Psoas muscle (tissue), 7 donors: ENCODE measurements at regions not wholly inside any gene's neighbourhood (a gene's known extent, or its start where the extent isn't known, plus 50 kb on each side); places are given as distances from the start of the nearest gene placed in this dataset.

Experiments
- ATAC-seq, 4 donors: fragments of 200-7000 bp; cut with Tn5 transposase; one replicate each; pipeline ENCODE4 v1.9.1; 2020; ENCODE audit warnings: moderate library complexity in 3 of 4, mild to moderate bottlenecking in 2 of 4
- DNase-seq, 2 donors: peaks; one replicate each; pipeline ENCODE4 v3.0.0-alpha.2; 2020
- H3K27ac ChIP-seq: fragments of 200-600 bp; one replicate; pipeline ENCODE4 v1.8.0; 2022
- H3K27me3 ChIP-seq, 3 donors: fragments of 200-600 bp in 1 of 3; one replicate each; pipeline versions ENCODE4 v1.6.1 to v1.8.0; 2013 to 2022; ENCODE audit warnings: low read length in 2 of 3, mild to moderate bottlenecking in 2 of 3, moderate library complexity in 1 of 3; ENCODE audit not compliant: insufficient read depth in 3 of 3
- H3K36me3 ChIP-seq, 2 donors: fragments of 200-600 bp in 1 of 2; one replicate each; pipeline versions ENCODE4 v1.6.1 to v1.8.0; 2013 to 2022; ENCODE audit warnings: low read depth in 1 of 2, mild to moderate bottlenecking in 1 of 2, moderate library complexity in 1 of 2; ENCODE audit not compliant: insufficient read depth in 1 of 2
- H3K4me1 ChIP-seq: fragments of 200-600 bp; one replicate; pipeline ENCODE4 v1.8.0; 2022
- H3K4me3 ChIP-seq: fragments of 200-600 bp; one replicate; pipeline ENCODE4 v1.8.0; 2022; ENCODE audit warnings: mild to moderate bottlenecking
- H3K9me3 ChIP-seq: fragments of 200-600 bp; one replicate; pipeline ENCODE4 v1.8.0; 2022
- CTCF ChIP-seq: fragments of 200-600 bp; IDR thresholded peaks from one replicate; pipeline ENCODE4 v1.8.0; 2022; ENCODE audit warnings: antibody characterized with exemption
- WGBS, 3 donors: extraction: QIAGEN DNeasy Blood & Tissue Kit; methylation state at CpG; one replicate each; pipeline versions ENCODE4 v1.1.6 to v1.1.7; 2013; 5-methylcytosine and 5-hydroxymethylcytosine counted together
- intact Hi-C, 2 donors: fragments of 100-400 bp; cut with DNase I; formaldehyde crosslinking; loops; one replicate each; pipeline versions ENCODE4 v1.11.0 to v1.14.2; 2022
- donor health status: healthy with polysubstance abuse.
- donor health status: DM: no; HTN: no; CAD: no; lungs with moderate emphysema.
- donor health status: Bipolar disorder and iron deficiency.
- donor health status: healthy.
- donor health status: DM: yes; HTN: yes; CAD: no.
- donor health status: DM: no; HTN: no; CAD: no.
- donor health status: DM: yes; HTN: yes; CAD: no.

- WGBS, 3 donors = 87 to 92% (median 87%) methylated on average over 12 to 14 of the region's 14 CpGs
Measured at GRCh38 chr1:43031316-43032203, 72.9 kb upstream of the SLC2A1 start.

GRCh38 chr1:43024905-43025304 is 66.2 kb upstream of the SLC2A1 start:
- Histone ChIP-seq H3K4me3 (no peak overlapping the region), H3K9me3 (no peaks in the 10 kb centered on the region), H3K27me3 (peaks cover 0 to 18% (median 6%) of the 10 kb centered on the region in 3 donors), H3K36me3 (no peaks in the 10 kb centered on the region), H3K4me1 (no peaks in the 10 kb centered on the region), H3K27ac (no peak overlapping the region)
- intact Hi-C loops = loop anchor here in 1 of 2 donors (5.0 kb wide), 1 partner anchor 1403 kb away; no protein-coding TSS in a partner anchor
- no peak for ATAC-seq
- WGBS, 3 donors = 71 to 78% (median 75%) methylated on average over 7 of the region's 7 CpGs
- no peak for DNase-seq
- TF ChIP-seq CTCF = no peak

More at GRCh38 chr1:43031316-43032203, 72.9 kb upstream of the SLC2A1 start:
- Histone ChIP-seq H3K27me3 (peaks cover 0 to 11% (median 6%) of the 10 kb centered on the region in 3 donors), H3K36me3 (no peaks in the 10 kb centered on the region), H3K4me3 (no peak overlapping the region), H3K9me3 (no peaks in the 10 kb centered on the region), H3K4me1 (no peaks in the 10 kb centered on the region), H3K27ac (no peak overlapping the region)
- intact Hi-C loops = no loop called here
- ATAC-seq (no peak), DNase-seq (no peak)
- TF ChIP-seq CTCF = no peak

- ATAC-seq (no peak), DNase-seq (no peak)
- no peak for TF ChIP-seq CTCF
- WGBS, 3 donors = 70 to 74% (median 70%) methylated on average over 14 of the region's 14 CpGs
- no peaks in the 10 kb centered on the region for H3K4me1 ChIP-seq
- peaks cover 0 to 9% (median 0%) of the 10 kb centered on the region in 3 donors for H3K27me3 ChIP-seq
- no peaks in the 10 kb centered on the region for H3K36me3 ChIP-seq
- intact Hi-C loops = no loop called here
- H3K4me3 ChIP-seq = no peak overlapping the region
- no peak overlapping the region for H3K27ac ChIP-seq
- H3K9me3 ChIP-seq = no peaks in the 10 kb centered on the region
Measured at GRCh38 chr1:43021547-43022474, 63.1 kb upstream of the SLC2A1 start.

GRCh38 chr1:43019226-43019625 is 60.6 kb upstream of the SLC2A1 start:
- H3K36me3 ChIP-seq = no peaks in the 10 kb centered on the region
- H3K27ac ChIP-seq = no peak overlapping the region
- no peaks in the 10 kb centered on the region for H3K4me1 ChIP-seq
- intact Hi-C loops = no loop called here
- no peak for TF ChIP-seq CTCF
- peaks cover 0 to 4% (median 2%) of the 10 kb centered on the region in 3 donors for H3K27me3 ChIP-seq
- no peak for ATAC-seq
- H3K4me3 ChIP-seq = no peak overlapping the region
- no peak for DNase-seq
- H3K9me3 ChIP-seq = no peaks in the 10 kb centered on the region
- 95 to 99% (median 97%) methylated on average over 3 of the region's 3 CpGs for WGBS, 3 donors
